OCI-LY1 (cell line): ENCODE measurements at regions not wholly inside any gene's neighbourhood (a gene's known extent, or its start where the extent isn't known, plus 50 kb on each side); places are given as distances from the start of the nearest gene placed in this dataset.
"Not testable (repeated sequence)": the region's sequence is repeated elsewhere in the genome, so short reads cannot be mapped to it uniquely, and the experiment has no call there.

Experiments used
- H2AFZ ChIP-seq: fragments of 200-600 bp; sonication (generic), shearing (Covaris generic); 2 replicates; pipeline ENCODE4 v1.6.0; 2014; ENCODE audit warnings: antibody characterized with exemption, mild to moderate bottlenecking, low read length
- H3F3A ChIP-seq: fragments of 200-600 bp; sonication (generic), shearing (Covaris generic); 2 replicates; pipeline ENCODE4 v1.6.0; 2014; ENCODE audit warnings: mild to moderate bottlenecking, antibody characterized with exemption, low read length, moderate library complexity; ENCODE audit not compliant: insufficient read depth
- H3K27ac ChIP-seq: fragments of 200-600 bp; sonication (generic); 2 replicates; pipeline ENCODE4 v1.5.1; 2014; ENCODE audit warnings: low read length, mixed run types, mild to moderate bottlenecking, low read depth; ENCODE audit not compliant: poor library complexity, severe bottlenecking
- H3K27me3 ChIP-seq: fragments of 200-600 bp; sonication (generic); 2 replicates; pipeline ENCODE4 v1.6.0; 2014; ENCODE audit warnings: antibody characterized with exemption, mild to moderate bottlenecking, low read length, moderate library complexity; ENCODE audit not compliant: insufficient read depth
- H3K36me3 ChIP-seq: fragments of 200-600 bp; sonication (generic); 2 replicates; pipeline ENCODE4 v1.6.1; 2014; ENCODE audit warnings: mild to moderate bottlenecking, antibody characterized with exemption, low read length, moderate library complexity, mixed read lengths; ENCODE audit not compliant: insufficient read depth
- H3K4me1 ChIP-seq: fragments of 200-600 bp; sonication (generic); 2 replicates; pipeline ENCODE4 v1.5.1; 2014; ENCODE audit warnings: mild to moderate bottlenecking, low read length, moderate library complexity; ENCODE audit not compliant: insufficient read depth, severe bottlenecking
- H3K4me2 ChIP-seq: fragments of 200-600 bp; sonication (generic), shearing (Covaris generic); 2 replicates; pipeline ENCODE4 v1.6.1; 2014; ENCODE audit warnings: low read length
- H3K4me3 ChIP-seq: fragments of 200-600 bp; sonication (generic); 2 replicates; pipeline ENCODE4 v1.5.1; 2014; ENCODE audit warnings: low read length, low read depth, mild to moderate bottlenecking, mixed read lengths; ENCODE audit not compliant: poor library complexity, severe bottlenecking
- H3K79me2 ChIP-seq: fragments of 200-600 bp; shearing (Covaris generic); 2 replicates; pipeline ENCODE4 v1.6.1; 2016; ENCODE audit warnings: mixed run types, low read length, mixed read lengths; ENCODE audit not compliant: insufficient read depth
- H3K9ac ChIP-seq: fragments of 200-600 bp; sonication (generic), shearing (Covaris generic); 2 replicates; pipeline ENCODE4 v1.6.1; 2014; ENCODE audit warnings: mild to moderate bottlenecking, low read length, mixed read lengths
- H3K9me2 ChIP-seq: fragments of 200-600 bp; sonication (generic), shearing (Covaris generic); 2 replicates; pipeline ENCODE4 v1.6.1; 2014; ENCODE audit warnings: low read depth, mild to moderate bottlenecking, low read length, mixed read lengths
- H3K9me3 ChIP-seq: fragments of 200-600 bp; shearing (Covaris generic); 2 replicates; pipeline ENCODE4 v1.6.1; 2014; ENCODE audit warnings: low read length, mixed read lengths
- H4K20me1 ChIP-seq: fragments of 200-600 bp; sonication (generic), shearing (Covaris generic); 2 replicates; pipeline ENCODE4 v1.6.0; 2016; ENCODE audit warnings: mild to moderate bottlenecking, low read length; ENCODE audit not compliant: insufficient read depth
- EZH2 ChIP-seq: fragments of 200-600 bp; sonication (generic), shearing (Covaris generic); IDR thresholded peaks from 2 replicates; pipeline ENCODE4 v1.8.0; 2017; ENCODE audit warnings: borderline replicate concordance, mixed run types, mild to moderate bottlenecking, antibody characterized with exemption, low read length, moderate library complexity, mixed read lengths
- TF ChIP-seq, protein P1 (sequence below): fragments of 200-600 bp; sonication (generic), shearing (Covaris generic); IDR thresholded peaks from 2 replicates; pipeline ENCODE4 v1.5.1; 2017; ENCODE audit warnings: mild to moderate bottlenecking, antibody characterized with exemption, low read length, moderate library complexity, mixed read lengths

DNA sequence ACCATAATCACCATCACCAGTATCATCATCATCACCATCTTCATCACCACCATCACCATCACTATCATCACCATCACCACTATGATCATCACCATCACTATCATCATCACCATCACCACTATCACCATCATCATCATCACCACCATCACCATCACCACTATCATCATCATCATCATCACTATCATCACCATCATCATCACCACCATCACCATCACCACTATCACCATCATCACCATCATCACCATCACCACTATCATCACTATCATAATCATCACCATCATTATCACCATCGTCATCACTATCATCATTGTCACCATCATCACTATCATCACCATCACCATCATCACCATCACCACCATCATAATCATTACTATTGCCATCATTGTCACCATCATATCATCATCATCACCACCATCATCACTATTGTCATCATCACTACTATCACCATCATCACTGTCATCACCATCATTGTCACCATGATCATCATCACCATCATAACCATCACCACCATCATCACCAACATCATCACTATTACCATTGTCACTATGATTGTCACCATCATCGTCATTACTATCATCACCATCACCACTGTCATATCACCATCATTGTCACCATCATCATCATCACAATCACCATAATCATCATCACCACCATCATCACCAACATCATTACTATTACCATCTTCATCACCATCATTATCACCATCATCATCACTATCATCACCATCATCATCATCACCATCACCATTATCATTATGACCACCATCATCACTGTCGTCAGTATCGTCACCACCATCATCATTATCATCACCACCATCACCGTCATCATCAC, 154.7 kb downstream of the ACTR3B start:
- no peaks in the 10 kb centered on the region for H4K20me1 ChIP-seq
- no peak overlapping the region for H2AFZ ChIP-seq
- no peak overlapping the region for H3K4me3 ChIP-seq
- no peaks in the 10 kb centered on the region for H3K79me2 ChIP-seq
- TF ChIP-seq EZH2, result no peak
- TF ChIP-seq, protein P1, sequence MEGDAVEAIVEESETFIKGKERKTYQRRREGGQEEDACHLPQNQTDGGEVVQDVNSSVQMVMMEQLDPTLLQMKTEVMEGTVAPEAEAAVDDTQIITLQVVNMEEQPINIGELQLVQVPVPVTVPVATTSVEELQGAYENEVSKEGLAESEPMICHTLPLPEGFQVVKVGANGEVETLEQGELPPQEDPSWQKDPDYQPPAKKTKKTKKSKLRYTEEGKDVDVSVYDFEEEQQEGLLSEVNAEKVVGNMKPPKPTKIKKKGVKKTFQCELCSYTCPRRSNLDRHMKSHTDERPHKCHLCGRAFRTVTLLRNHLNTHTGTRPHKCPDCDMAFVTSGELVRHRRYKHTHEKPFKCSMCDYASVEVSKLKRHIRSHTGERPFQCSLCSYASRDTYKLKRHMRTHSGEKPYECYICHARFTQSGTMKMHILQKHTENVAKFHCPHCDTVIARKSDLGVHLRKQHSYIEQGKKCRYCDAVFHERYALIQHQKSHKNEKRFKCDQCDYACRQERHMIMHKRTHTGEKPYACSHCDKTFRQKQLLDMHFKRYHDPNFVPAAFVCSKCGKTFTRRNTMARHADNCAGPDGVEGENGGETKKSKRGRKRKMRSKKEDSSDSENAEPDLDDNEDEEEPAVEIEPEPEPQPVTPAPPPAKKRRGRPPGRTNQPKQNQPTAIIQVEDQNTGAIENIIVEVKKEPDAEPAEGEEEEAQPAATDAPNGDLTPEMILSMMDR, result no peak
- no peaks in the 10 kb centered on the region for H3K9me2 ChIP-seq
- no peak overlapping the region for H3K27ac ChIP-seq
- no peaks in the 10 kb centered on the region for H3K4me1 ChIP-seq
- H3F3A ChIP-seq, result no peaks in the 10 kb centered on the region
- H3K27me3 ChIP-seq, result no peaks in the 10 kb centered on the region
- H3K36me3 ChIP-seq, result no peaks in the 10 kb centered on the region
- H3K4me2 ChIP-seq, result no peak overlapping the region
- H3K9ac ChIP-seq, result no peak overlapping the region
- H3K9me3 ChIP-seq, result no peaks in the 10 kb centered on the region

DNA sequence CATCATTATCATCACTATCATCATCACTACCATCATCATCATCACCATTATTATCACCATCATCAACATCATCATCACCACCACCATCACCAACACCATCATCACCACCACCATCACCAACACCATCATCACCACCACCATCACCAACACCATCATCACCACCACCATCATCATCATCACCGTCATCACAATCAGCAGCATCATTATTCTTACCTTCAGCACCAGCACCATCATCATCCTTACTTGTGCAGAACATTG, 155.2 kb downstream of the ACTR3B start:
- not testable (repeated sequence) for H3K36me3 ChIP-seq, H3K79me2 ChIP-seq, H3K27ac ChIP-seq, H3K9ac ChIP-seq, H3K9me3 ChIP-seq, H3K27me3 ChIP-seq, H2AFZ ChIP-seq, H3K4me2 ChIP-seq, H3K4me1 ChIP-seq, H3K4me3 ChIP-seq, H3F3A ChIP-seq, H4K20me1 ChIP-seq, H3K9me2 ChIP-seq

DNA sequence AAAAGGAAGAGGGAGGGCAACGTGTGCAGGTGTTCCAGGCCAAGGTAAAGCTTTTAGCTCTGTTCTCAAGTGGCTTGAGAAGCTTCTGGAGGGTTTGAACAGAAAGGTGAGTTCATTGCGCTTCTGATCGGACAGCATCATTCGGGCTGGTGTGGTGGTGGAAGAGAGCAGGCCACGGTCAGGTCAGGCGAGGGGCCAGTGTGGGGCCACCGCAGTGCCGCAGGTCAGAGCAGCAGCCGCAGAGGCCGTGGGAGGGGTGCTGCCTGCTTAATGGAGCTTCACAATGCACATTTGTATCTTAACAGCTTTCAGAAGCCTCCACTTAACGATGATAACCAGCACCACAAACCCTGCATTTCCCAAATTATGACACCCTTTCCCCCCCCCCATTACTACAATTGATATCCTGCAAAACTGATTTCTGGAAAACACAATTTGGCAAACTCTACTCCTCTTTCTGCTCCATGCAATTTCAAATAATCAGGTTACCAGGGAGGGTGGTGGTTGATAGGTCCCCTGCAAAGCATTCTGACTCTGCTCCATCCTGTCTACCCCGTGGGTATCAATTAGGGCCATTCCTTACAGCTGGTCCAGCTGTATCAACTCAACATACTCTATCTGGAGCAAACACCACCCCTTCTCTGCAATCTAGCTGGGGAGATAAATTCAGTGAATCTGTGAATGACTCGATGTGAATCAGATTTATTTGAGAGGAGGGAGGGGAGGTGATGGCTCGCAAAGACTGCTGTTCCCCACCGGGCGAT, 162.9 kb downstream of the ACTR3B start:
- H3K9me3 ChIP-seq, result no peaks in the 10 kb centered on the region
- no peaks in the 10 kb centered on the region for H3K36me3 ChIP-seq
- no peak for TF ChIP-seq EZH2
- TF ChIP-seq, protein P1, result no peak
- H3K9ac ChIP-seq, result no peak overlapping the region
- H3K4me1 ChIP-seq, result no peaks in the 10 kb centered on the region
- no peak overlapping the region for H3K27ac ChIP-seq
- no peak overlapping the region for H2AFZ ChIP-seq
- H4K20me1 ChIP-seq, result no peaks in the 10 kb centered on the region
- 0 out of 2 replicates have a peak, but pooled peaks cover 6% of the 10 kb centered on the region for H3K27me3 ChIP-seq
- H3K79me2 ChIP-seq, result no peaks in the 10 kb centered on the region
- H3K4me3 ChIP-seq, result no peak overlapping the region
- H3K9me2 ChIP-seq, result no peaks in the 10 kb centered on the region
- H3K4me2 ChIP-seq, result no peak overlapping the region
- no peaks in the 10 kb centered on the region for H3F3A ChIP-seq

DNA sequence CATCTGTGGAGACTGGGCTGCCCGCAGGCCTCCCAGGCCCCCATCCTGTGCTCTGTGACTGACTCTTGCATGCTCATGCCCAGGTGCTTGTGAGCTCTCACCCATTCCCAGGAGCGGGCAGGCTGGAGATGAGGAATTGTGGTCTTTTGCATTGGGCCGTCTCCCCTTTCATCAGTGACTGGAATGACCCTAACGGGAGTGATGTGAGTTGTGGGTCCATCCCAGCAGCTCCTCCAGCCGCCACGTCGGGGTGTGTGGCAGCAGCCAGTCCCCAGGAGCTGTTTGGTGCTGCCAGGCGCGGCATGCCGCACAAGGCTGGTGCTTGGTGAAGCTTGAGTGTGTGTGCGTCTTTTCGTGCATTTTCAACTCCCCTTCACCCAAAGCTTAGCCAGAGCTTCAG, 164.2 kb downstream of the ACTR3B start:
- Histone ChIP-seq H4K20me1 (no peaks in the 10 kb centered on the region), H3K4me3 (no peak overlapping the region), H3K27me3 (0 out of 2 replicates have a peak, but pooled peaks cover 6% of the 10 kb centered on the region), H3K79me2 (no peaks in the 10 kb centered on the region), H3F3A (no peaks in the 10 kb centered on the region), H3K27ac (no peak overlapping the region), H3K9me2 (no peaks in the 10 kb centered on the region), H3K9ac (no peak overlapping the region), H3K36me3 (no peaks in the 10 kb centered on the region), H2AFZ (no peak overlapping the region), H3K4me2 (no peak overlapping the region), H3K4me1 (no peaks in the 10 kb centered on the region), H3K9me3 (no peaks in the 10 kb centered on the region)
- TF ChIP-seq EZH2, result no peak
- TF ChIP-seq, protein P1, result no peak
